H1 (cell line): ENCODE measurements at regions not wholly inside any gene's neighbourhood (a gene's known extent, or its start where the extent isn't known, plus 50 kb on each side); places are given as distances from the start of the nearest gene placed in this dataset.

Experiments
- CBX5 ChIP-seq: fragments of 300-800, 300-1000 bp; sonication (generic); IDR thresholded peaks from 2 replicates; pipeline ENCODE4 v1.7.1; 2016; ENCODE audit warnings: antibody characterized with exemption, low read length, low read depth
- CREB1 ChIP-seq: IDR thresholded peaks from 2 replicates; pipeline ENCODE4 v1.6.1; 2012; ENCODE audit warnings: inconsistent platforms
- NRF1 ChIP-seq: IDR thresholded peaks from 2 replicates; pipeline ENCODE4 v1.6.1; 2011; ENCODE audit warnings: mild to moderate bottlenecking, low read depth, low read length, improper control_type of control experiment
- POLR2A ChIP-seq, 2 experiments: IDR thresholded peaks; 1 replicate in 1 of 2; 2 replicates in 1 of 2; pipeline ENCODE4 v1.6.1; 2011; ENCODE audit warnings: low read depth in 2 of 2, low read length in 2 of 2, mild to moderate bottlenecking in 2 of 2; ENCODE audit errors: control extremely low read depth in 1 of 2
- POU5F1 ChIP-seq: IDR thresholded peaks from 2 replicates; pipeline ENCODE4 v1.6.1; 2011; ENCODE audit warnings: low read depth, mild to moderate bottlenecking, low read length, moderate library complexity
- SP1 ChIP-seq: IDR thresholded peaks from 2 replicates; pipeline ENCODE4 v1.6.1; 2011; ENCODE audit warnings: low read depth, low read length
- TF ChIP-seq, protein P1 (sequence below), 3 experiments: IDR thresholded peaks; 1 replicate in 2 of 3; 2 replicates in 1 of 3; pipeline versions ENCODE4 v1.5.1 to v1.6.1; 2011; ENCODE audit warnings: low read length in 3 of 3, mild to moderate bottlenecking in 3 of 3, inconsistent platforms in 2 of 3, low read depth in 1 of 3, moderate library complexity in 1 of 3; ENCODE audit not compliant: insufficient read depth in 1 of 3; ENCODE audit errors: control extremely low read depth in 1 of 3

DNA sequence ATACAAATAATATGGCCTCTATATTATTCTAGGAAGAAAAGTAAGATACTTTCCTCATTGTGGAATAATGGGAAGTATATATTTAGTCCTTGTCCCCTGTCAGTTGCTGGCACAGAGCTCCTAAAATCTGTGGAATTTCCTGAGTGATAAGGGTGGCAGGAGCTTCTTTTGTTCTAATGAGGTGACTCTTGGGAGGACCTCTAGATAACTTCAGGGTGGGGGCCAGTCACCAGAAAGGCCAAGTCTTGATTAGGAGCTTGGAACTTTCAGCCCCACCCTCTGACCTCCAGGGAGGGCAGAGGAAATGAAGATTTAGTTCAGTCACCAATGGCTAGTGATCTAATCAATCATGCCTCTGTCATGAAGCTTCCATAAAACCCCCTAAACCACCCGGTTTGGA lies 179.9 kb upstream of the PRICKLE1 start:
- TF ChIP-seq POLR2A (IDR thresholded peaks at IDR 0.05; ENCODE audit: control extremely low read depth in 1 of 2, low read depth in 2 of 2, low read length in 2 of 2) (no peak), NRF1 (no peak), SP1 (no peak), POU5F1 (no peak), CREB1 (no peak), CBX5 (no peak)
- TF ChIP-seq, protein P1, sequence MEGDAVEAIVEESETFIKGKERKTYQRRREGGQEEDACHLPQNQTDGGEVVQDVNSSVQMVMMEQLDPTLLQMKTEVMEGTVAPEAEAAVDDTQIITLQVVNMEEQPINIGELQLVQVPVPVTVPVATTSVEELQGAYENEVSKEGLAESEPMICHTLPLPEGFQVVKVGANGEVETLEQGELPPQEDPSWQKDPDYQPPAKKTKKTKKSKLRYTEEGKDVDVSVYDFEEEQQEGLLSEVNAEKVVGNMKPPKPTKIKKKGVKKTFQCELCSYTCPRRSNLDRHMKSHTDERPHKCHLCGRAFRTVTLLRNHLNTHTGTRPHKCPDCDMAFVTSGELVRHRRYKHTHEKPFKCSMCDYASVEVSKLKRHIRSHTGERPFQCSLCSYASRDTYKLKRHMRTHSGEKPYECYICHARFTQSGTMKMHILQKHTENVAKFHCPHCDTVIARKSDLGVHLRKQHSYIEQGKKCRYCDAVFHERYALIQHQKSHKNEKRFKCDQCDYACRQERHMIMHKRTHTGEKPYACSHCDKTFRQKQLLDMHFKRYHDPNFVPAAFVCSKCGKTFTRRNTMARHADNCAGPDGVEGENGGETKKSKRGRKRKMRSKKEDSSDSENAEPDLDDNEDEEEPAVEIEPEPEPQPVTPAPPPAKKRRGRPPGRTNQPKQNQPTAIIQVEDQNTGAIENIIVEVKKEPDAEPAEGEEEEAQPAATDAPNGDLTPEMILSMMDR (IDR thresholded peaks at IDR 0.05; ENCODE audit: control extremely low read depth in 1 of 3, insufficient read depth in 1 of 3, low read depth in 1 of 3, low read length in 3 of 3): no peak
